ENCODE measurements at regions not wholly inside any gene's neighbourhood (a gene's known extent, or its start where the extent isn't known, plus 50 kb on each side); places are given as distances from the start of the nearest gene placed in this dataset.

- Histone ChIP-seq H3K27me3 (ENCODE audit: insufficient read depth, low read depth) (no peaks in the 10 kb centered on the region), H4K20me1 (ENCODE audit: insufficient read depth) (no peaks in the 10 kb centered on the region), H3K79me2 (ENCODE audit: insufficient read depth, low read depth) (no peaks in the 10 kb centered on the region), H3K4me2 (peak overlapping the region; percentile 72), H2AFZ (ENCODE audit: low read depth) (peak overlapping the region; percentile 63; the same call in 1 of the 2 replicates), H3K27ac (peak overlapping the region; percentile 54), H3K9ac (peak overlapping the region; percentile 4; the same call in 1 of the 2 replicates), H3K4me3 (IDR thresholded peaks at IDR 0.05; ENCODE audit: insufficient read depth, low read depth, low read length) (no peak overlapping the region), H3K36me3 (ENCODE audit: insufficient read depth) (no peaks in the 10 kb centered on the region), H3K4me1 (ENCODE audit: low read depth, poor library complexity, severe bottlenecking) (peaks cover 30% of the 10 kb centered on the region)
- no peak for TF ChIP-seq CTCF (conservative IDR thresholded peaks at IDR 0.05; ENCODE audit: low read depth, low read length)
Observed at GRCh38 chr4:79224777-79225104, 101.1 kb downstream of the NAA11 start.

GRCh38 chr4:79223993-79224776 is 101.7 kb downstream of the NAA11 start:
- no peaks in the 10 kb centered on the region for H3K27me3 ChIP-seq (ENCODE audit: insufficient read depth, low read depth)
- H3K4me1 ChIP-seq (ENCODE audit: low read depth, poor library complexity, severe bottlenecking): peaks cover 30% of the 10 kb centered on the region
- H4K20me1 ChIP-seq (ENCODE audit: insufficient read depth): no peaks in the 10 kb centered on the region
- H3K4me2 ChIP-seq: peak overlapping the region; percentile 72
- H3K79me2 ChIP-seq (ENCODE audit: insufficient read depth, low read depth): no peaks in the 10 kb centered on the region
- H3K4me3 ChIP-seq (IDR thresholded peaks at IDR 0.05; ENCODE audit: insufficient read depth, low read depth, low read length): no peak overlapping the region
- no peaks in the 10 kb centered on the region for H3K36me3 ChIP-seq (ENCODE audit: insufficient read depth)
- TF ChIP-seq CTCF (conservative IDR thresholded peaks at IDR 0.05; ENCODE audit: low read depth, low read length): no peak
- peak overlapping the region; percentile 54 for H3K27ac ChIP-seq
- peak overlapping the region; percentile 4; the same call in 1 of the 2 replicates for H3K9ac ChIP-seq
- peak overlapping the region; percentile 63; the same call in 1 of the 2 replicates for H2AFZ ChIP-seq (ENCODE audit: low read depth)

- Histone ChIP-seq H3K4me2 (no peak overlapping the region), H3K27me3 (ENCODE audit: insufficient read depth, low read depth) (no peaks in the 10 kb centered on the region), H2AFZ (ENCODE audit: low read depth) (no peak overlapping the region), H3K36me3 (ENCODE audit: insufficient read depth) (no peaks in the 10 kb centered on the region), H4K20me1 (ENCODE audit: insufficient read depth) (no peaks in the 10 kb centered on the region), H3K9ac (no peak overlapping the region), H3K4me3 (IDR thresholded peaks at IDR 0.05; ENCODE audit: insufficient read depth, low read depth, low read length) (no peak overlapping the region), H3K4me1 (ENCODE audit: low read depth, poor library complexity, severe bottlenecking) (no peaks in the 10 kb centered on the region), H3K79me2 (ENCODE audit: insufficient read depth, low read depth) (no peaks in the 10 kb centered on the region), H3K27ac (no peak overlapping the region)
- TF ChIP-seq CTCF (conservative IDR thresholded peaks at IDR 0.05; ENCODE audit: low read depth, low read length): no peak
Observed at GRCh38 chr4:79217025-79217424, 108.8 kb downstream of the NAA11 start.

GRCh38 chr4:79213702-79214101 is 112.2 kb downstream of the NAA11 start:
- H3K36me3 ChIP-seq (ENCODE audit: insufficient read depth): no peaks in the 10 kb centered on the region
- no peak for TF ChIP-seq CTCF (conservative IDR thresholded peaks at IDR 0.05; ENCODE audit: low read depth, low read length)
- no peak overlapping the region for H2AFZ ChIP-seq (ENCODE audit: low read depth)
- H3K9ac ChIP-seq: no peak overlapping the region
- no peaks in the 10 kb centered on the region for H3K27me3 ChIP-seq (ENCODE audit: insufficient read depth, low read depth)
- H3K79me2 ChIP-seq (ENCODE audit: insufficient read depth, low read depth): no peaks in the 10 kb centered on the region
- no peak overlapping the region for H3K27ac ChIP-seq
- H4K20me1 ChIP-seq (ENCODE audit: insufficient read depth): no peaks in the 10 kb centered on the region
- H3K4me3 ChIP-seq (IDR thresholded peaks at IDR 0.05; ENCODE audit: insufficient read depth, low read depth, low read length): no peak overlapping the region
- H3K4me1 ChIP-seq (ENCODE audit: low read depth, poor library complexity, severe bottlenecking): no peaks in the 10 kb centered on the region
- no peak overlapping the region for H3K4me2 ChIP-seq
